ENCODE measurements at regions not wholly inside any gene's neighbourhood (a gene's known extent, or its start where the extent isn't known, plus 50 kb on each side); places are given as distances from the start of the nearest gene placed in this dataset.

GRCh38 chr9:79193001-79193400, 378.8 kb upstream of the TLE4 start:
- H3K79me2 ChIP-seq (ENCODE audit: control insufficient read depth in 1 of 2, insufficient read depth in 2 of 2, low read length in 2 of 2) = no peaks in the 10 kb centered on the region
- no peak overlapping the region for H3K18ac ChIP-seq (ENCODE audit: extremely low read depth, low read length)
- CTCF ChIA-PET (ENCODE audit: partially characterized antibody) = interaction anchor here (0.6 to 1.5 kb wide), 5 partner anchors 8 to 216 kb away, joined by 3 read pairs; no protein-coding TSS in a partner anchor
- H2BK120ac ChIP-seq (replicated peaks; ENCODE audit: low read depth, low read length) = no peak overlapping the region
- no peaks in the 10 kb centered on the region for H4K20me1 ChIP-seq (replicated peaks in 1 of 2; ENCODE audit: control insufficient read depth in 1 of 2, insufficient read depth in 2 of 2, low read length in 2 of 2)
- no peaks in the 10 kb centered on the region for H3K4me1 ChIP-seq (replicated peaks in 1 of 4; ENCODE audit: control insufficient read depth in 3 of 4, insufficient read depth in 4 of 4, low read length in 3 of 4)
- H3K36me3 ChIP-seq (ENCODE audit: control insufficient read depth in 2 of 4, insufficient read depth in 4 of 4, low read length in 3 of 4) = no peaks in the 10 kb centered on the region
- no peak overlapping the region for H3K4ac ChIP-seq (replicated peaks; ENCODE audit: insufficient read length, low read depth, low read length)
- FAIRE-seq (no peak), DNase-seq (ENCODE audit: low read depth in 1 of 2, low spot score in 2 of 2) (no peak)
- no peak overlapping the region for H3K9ac ChIP-seq (replicated peaks in 1 of 4; ENCODE audit: extremely low read depth in 1 of 4, low read depth in 3 of 4, low read length in 3 of 4)
- H3K27me3 ChIP-seq (replicated peaks in 1 of 4; ENCODE audit: control insufficient read depth in 3 of 4, extremely low read depth in 1 of 4, insufficient read depth in 3 of 4, low read length in 3 of 4) = no peaks in the 10 kb centered on the region
- no peaks in the 10 kb centered on the region for H3K9me3 ChIP-seq (ENCODE audit: insufficient read depth in 2 of 2, low read depth in 1 of 2, low read length in 1 of 2)
- H4K5ac ChIP-seq (ENCODE audit: insufficient read length, low read depth, low read length) = no peak overlapping the region
- H3K56ac ChIP-seq (replicated peaks; ENCODE audit: insufficient read length, low read depth, low read length) = no peak overlapping the region
- H3K4me2 ChIP-seq (ENCODE audit: insufficient read depth in 1 of 2, low read depth in 2 of 2, low read length in 2 of 2) = no peak overlapping the region
- H3K14ac ChIP-seq (ENCODE audit: insufficient read length) = no peak overlapping the region
- no peaks in the 10 kb centered on the region for H3K79me1 ChIP-seq (ENCODE audit: low read depth, low read length)
- no peak overlapping the region for H3K23ac ChIP-seq (ENCODE audit: insufficient read length)
- no peak overlapping the region for H3K27ac ChIP-seq (ENCODE audit: low read depth, low read length)
- H2BK12ac ChIP-seq (ENCODE audit: low read depth, low read length) = no peak overlapping the region
- no peak overlapping the region for H2AK5ac ChIP-seq (ENCODE audit: low read depth, low read length)
- no peak overlapping the region for H2BK5ac ChIP-seq (ENCODE audit: low read depth, low read length)
- POLR2A ChIA-PET (ENCODE audit: partially characterized antibody) = no interaction called here
- H2BK15ac ChIP-seq (ENCODE audit: low read length) = no peak overlapping the region
- no peak overlapping the region for H3K4me3 ChIP-seq (ENCODE audit: extremely low read depth in 1 of 4, insufficient read depth in 2 of 4, low read depth in 3 of 4, low read length in 4 of 4)
- no peak overlapping the region for H2BK20ac ChIP-seq (ENCODE audit: low read length)
- no peaks in the 10 kb centered on the region for H3K23me2 ChIP-seq (ENCODE audit: low read depth, low read length)
- no peak overlapping the region for H4K8ac ChIP-seq (ENCODE audit: extremely low read depth, insufficient read depth, low read length)
- 96% methylated on average over 3 of the region's 3 CpGs; no CpG with 5 or more reads in 1 of the 2 experiments for WGBS, 2 experiments (ENCODE audit: extremely low coverage in 1 of 2, insufficient coverage in 1 of 2, insufficient read length in 1 of 2, insufficient replicate concordance in 2 of 2, low coverage in 1 of 2, low lambda C conversion rate in 2 of 2, missing lambda C conversion rate in 1 of 2)
- H4K91ac ChIP-seq (replicated peaks; ENCODE audit: insufficient read length, low read length) = no peak overlapping the region
- no peak overlapping the region for H2AFZ ChIP-seq (ENCODE audit: low read length)
- TF ChIP-seq TEAD4 (IDR thresholded peaks at IDR 0.05; ENCODE audit: low read depth, low read length) (no peak), MAX (IDR thresholded peaks at IDR 0.05) (no peak), ATF2 (IDR thresholded peaks at IDR 0.05; ENCODE audit: low read length) (no peak), ASH2L (IDR thresholded peaks at IDR 0.05; ENCODE audit: low read length) (no peak), KDM5A (IDR thresholded peaks at IDR 0.05; ENCODE audit: low read length) (no peak), USF2 (IDR thresholded peaks at IDR 0.05; ENCODE audit: low read length) (no peak), KDM1A (IDR thresholded peaks at IDR 0.05; ENCODE audit: borderline replicate concordance, low read length) (no peak), HDAC6 (IDR thresholded peaks at IDR 0.05; ENCODE audit: low read depth, low read length) (no peak), BCL11A (IDR thresholded peaks at IDR 0.05; ENCODE audit: low read depth in 2 of 2, low read length in 2 of 2) (no peak), ZNF274 (IDR thresholded peaks at IDR 0.05; ENCODE audit: borderline replicate concordance, extremely low read depth, low read length) (no peak)
- TF ChIP-seq, protein P1, sequence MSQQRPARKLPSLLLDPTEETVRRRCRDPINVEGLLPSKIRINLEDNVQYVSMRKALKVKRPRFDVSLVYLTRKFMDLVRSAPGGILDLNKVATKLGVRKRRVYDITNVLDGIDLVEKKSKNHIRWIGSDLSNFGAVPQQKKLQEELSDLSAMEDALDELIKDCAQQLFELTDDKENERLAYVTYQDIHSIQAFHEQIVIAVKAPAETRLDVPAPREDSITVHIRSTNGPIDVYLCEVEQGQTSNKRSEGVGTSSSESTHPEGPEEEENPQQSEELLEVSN (IDR thresholded peaks at IDR 0.05) = no peak
